MG63 (cell line): ENCODE measurements at regions not wholly inside any gene's neighbourhood (a gene's known extent, or its start where the extent isn't known, plus 50 kb on each side); places are given as distances from the start of the nearest gene placed in this dataset.
A peak's percentile ranks its signal among the peaks of the same experiment; 100 is the strongest.

Source experiments
- DNase-seq: peaks from one replicate; pipeline ENCODE4 v3.0.0-alpha.2; 2020
- H3K27me3 ChIP-seq: fragments of 250-450 bp; sonication (Bioruptor Pico); 2 replicates; pipeline ENCODE4 v1.5.1; 2020; ENCODE audit warnings: mild to moderate bottlenecking, moderate library complexity
- H3K36me3 ChIP-seq: fragments of 250-450 bp; sonication (Bioruptor Pico); 2 replicates; pipeline ENCODE4 v1.5.1; 2020; ENCODE audit warnings: mild to moderate bottlenecking, moderate library complexity
- H3K4me3 ChIP-seq: fragments of 250-450 bp; sonication (Bioruptor Pico); 2 replicates; pipeline ENCODE4 v1.5.1; 2020; ENCODE audit warnings: mild to moderate bottlenecking, moderate library complexity
- H3K9me3 ChIP-seq: fragments of 250-450 bp; sonication (Bioruptor Pico); 2 replicates; pipeline ENCODE4 v1.5.1; 2020; ENCODE audit warnings: mild to moderate bottlenecking, moderate library complexity

- Histone ChIP-seq H3K27me3 (peaks cover 13% of the 10 kb centered on the region), H3K4me3 (no peak overlapping the region), H3K36me3 (no peaks in the 10 kb centered on the region), H3K9me3 (no peaks in the 10 kb centered on the region)
- DNase-seq, result peak; percentile 61
These were observed 51.1 kb upstream of the POLG start for GRCh38 chr15:89385596-89386331.
